ENCODE measurements at regions not wholly inside any gene's neighbourhood (a gene's known extent, or its start where the extent isn't known, plus 50 kb on each side); places are given as distances from the start of the nearest gene placed in this dataset.

DNA sequence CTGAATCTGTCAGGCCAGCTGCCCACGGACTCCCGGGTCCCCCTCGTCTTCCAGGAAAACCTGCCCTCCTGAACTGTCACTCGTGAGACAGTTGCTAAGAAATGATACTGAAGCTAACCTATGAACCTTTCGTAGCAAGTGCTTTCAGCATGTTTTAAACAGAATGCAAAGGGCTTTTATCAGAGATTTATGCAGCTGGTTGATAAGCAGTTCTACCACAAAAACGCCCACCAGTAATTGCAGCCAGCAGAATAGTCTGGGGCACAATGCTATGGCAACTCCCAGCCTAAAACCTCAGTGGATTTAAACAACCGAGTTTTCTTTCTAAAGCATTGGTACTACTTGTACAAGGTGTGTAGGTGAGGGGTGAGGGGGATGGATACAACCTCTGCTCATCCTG lies 97.5 kb downstream of the IRX2 start:
- no peaks in the 10 kb centered on the region for H3K27me3 ChIP-seq (ENCODE audit: insufficient read depth, low read depth)
- H3K4me1 ChIP-seq (ENCODE audit: low read depth, poor library complexity, severe bottlenecking) = no peaks in the 10 kb centered on the region
- H3K79me2 ChIP-seq (ENCODE audit: insufficient read depth, low read depth) = no peaks in the 10 kb centered on the region
- no peak overlapping the region for H3K4me3 ChIP-seq (IDR thresholded peaks at IDR 0.05; ENCODE audit: insufficient read depth, low read depth, low read length)
- no peaks in the 10 kb centered on the region for H3K36me3 ChIP-seq (ENCODE audit: insufficient read depth)
- H3K4me2 ChIP-seq = no peak overlapping the region
- TF ChIP-seq, protein P1, sequence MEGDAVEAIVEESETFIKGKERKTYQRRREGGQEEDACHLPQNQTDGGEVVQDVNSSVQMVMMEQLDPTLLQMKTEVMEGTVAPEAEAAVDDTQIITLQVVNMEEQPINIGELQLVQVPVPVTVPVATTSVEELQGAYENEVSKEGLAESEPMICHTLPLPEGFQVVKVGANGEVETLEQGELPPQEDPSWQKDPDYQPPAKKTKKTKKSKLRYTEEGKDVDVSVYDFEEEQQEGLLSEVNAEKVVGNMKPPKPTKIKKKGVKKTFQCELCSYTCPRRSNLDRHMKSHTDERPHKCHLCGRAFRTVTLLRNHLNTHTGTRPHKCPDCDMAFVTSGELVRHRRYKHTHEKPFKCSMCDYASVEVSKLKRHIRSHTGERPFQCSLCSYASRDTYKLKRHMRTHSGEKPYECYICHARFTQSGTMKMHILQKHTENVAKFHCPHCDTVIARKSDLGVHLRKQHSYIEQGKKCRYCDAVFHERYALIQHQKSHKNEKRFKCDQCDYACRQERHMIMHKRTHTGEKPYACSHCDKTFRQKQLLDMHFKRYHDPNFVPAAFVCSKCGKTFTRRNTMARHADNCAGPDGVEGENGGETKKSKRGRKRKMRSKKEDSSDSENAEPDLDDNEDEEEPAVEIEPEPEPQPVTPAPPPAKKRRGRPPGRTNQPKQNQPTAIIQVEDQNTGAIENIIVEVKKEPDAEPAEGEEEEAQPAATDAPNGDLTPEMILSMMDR (conservative IDR thresholded peaks at IDR 0.05; ENCODE audit: low read depth, low read length) = no peak
- no peak overlapping the region for H2AFZ ChIP-seq (ENCODE audit: low read depth)
- no peaks in the 10 kb centered on the region for H4K20me1 ChIP-seq (ENCODE audit: insufficient read depth)
- H3K9ac ChIP-seq = no peak overlapping the region
- no peak overlapping the region for H3K27ac ChIP-seq

DNA sequence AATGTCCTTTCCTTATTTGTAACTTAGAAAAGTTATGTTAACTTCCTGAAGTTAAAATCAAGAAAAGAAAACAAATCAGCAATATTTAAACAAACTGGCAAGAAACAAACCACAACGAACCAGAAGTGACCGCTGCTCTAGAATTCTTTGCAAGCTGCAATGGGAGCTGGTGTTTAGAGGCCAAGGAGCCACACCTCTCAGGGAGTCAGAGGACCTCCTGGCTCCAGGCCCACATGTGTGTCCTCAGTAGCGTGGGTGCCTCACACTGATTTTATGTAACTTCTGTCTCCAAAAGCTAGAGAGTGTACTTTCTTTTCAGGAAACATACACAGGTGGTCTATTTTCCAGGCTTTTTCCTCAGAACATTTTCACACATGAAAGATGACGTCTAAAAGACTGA lies 100.4 kb downstream of the IRX2 start:
- TF ChIP-seq, protein P1 (conservative IDR thresholded peaks at IDR 0.05; ENCODE audit: low read depth, low read length) = no peak
- no peak overlapping the region for H3K4me2 ChIP-seq

DNA sequence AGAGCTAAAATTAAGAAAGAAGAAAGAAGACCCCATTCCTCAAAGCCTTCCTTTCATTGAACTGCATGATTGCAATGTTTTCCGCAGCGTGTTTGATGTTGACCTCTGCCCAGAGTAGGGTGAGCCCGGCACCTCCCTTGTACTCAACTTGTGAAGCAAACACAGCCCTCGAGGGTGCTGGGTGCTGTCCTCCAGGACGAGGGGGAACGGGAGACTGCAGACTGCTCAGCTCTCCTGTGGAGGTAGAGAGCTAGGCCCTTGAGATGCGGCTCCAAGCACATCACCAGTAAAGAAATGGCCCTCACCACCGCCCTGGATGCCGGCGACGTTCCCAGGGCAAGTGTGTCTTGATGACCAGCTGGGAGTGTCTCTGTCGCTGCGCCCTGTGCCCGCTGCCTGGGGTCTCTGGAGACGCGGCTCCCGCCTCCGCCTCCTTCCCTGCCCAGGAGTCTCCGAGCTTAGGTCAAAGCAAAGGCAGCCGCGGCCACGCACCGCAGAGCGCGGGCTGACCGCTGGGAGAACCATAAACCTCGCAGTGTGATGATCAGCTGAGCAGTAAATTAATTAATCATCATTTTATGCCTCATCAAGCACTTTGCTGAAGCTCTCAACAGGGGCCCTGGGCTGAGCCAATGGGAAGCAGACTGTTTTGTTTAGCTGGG lies 108.7 kb downstream of the IRX2 start:
- Histone ChIP-seq H3K27me3 (ENCODE audit: insufficient read depth, low read depth) (no peaks in the 10 kb centered on the region), H3K4me1 (ENCODE audit: low read depth, poor library complexity, severe bottlenecking) (no peaks in the 10 kb centered on the region), H3K36me3 (ENCODE audit: insufficient read depth) (no peaks in the 10 kb centered on the region), H3K9ac (no peak overlapping the region), H3K4me3 (IDR thresholded peaks at IDR 0.05; ENCODE audit: insufficient read depth, low read depth, low read length) (no peak overlapping the region), H3K4me2 (no peak overlapping the region), H4K20me1 (ENCODE audit: insufficient read depth) (no peaks in the 10 kb centered on the region), H3K27ac (no peak overlapping the region), H3K79me2 (ENCODE audit: insufficient read depth, low read depth) (no peaks in the 10 kb centered on the region), H2AFZ (ENCODE audit: low read depth) (no peak overlapping the region)
- TF ChIP-seq, protein P1 (conservative IDR thresholded peaks at IDR 0.05; ENCODE audit: low read depth, low read length) = no peak

More for the DNA sequence above, 100.4 kb downstream of the IRX2 start:
- H3K9ac ChIP-seq = no peak overlapping the region
- H3K4me3 ChIP-seq (IDR thresholded peaks at IDR 0.05; ENCODE audit: insufficient read depth, low read depth, low read length) = no peak overlapping the region
- H3K27me3 ChIP-seq (ENCODE audit: insufficient read depth, low read depth) = no peaks in the 10 kb centered on the region
- H3K27ac ChIP-seq = no peak overlapping the region
- H3K4me1 ChIP-seq (ENCODE audit: low read depth, poor library complexity, severe bottlenecking) = no peaks in the 10 kb centered on the region
- H4K20me1 ChIP-seq (ENCODE audit: insufficient read depth) = no peaks in the 10 kb centered on the region
- H3K79me2 ChIP-seq (ENCODE audit: insufficient read depth, low read depth) = no peaks in the 10 kb centered on the region
- no peaks in the 10 kb centered on the region for H3K36me3 ChIP-seq (ENCODE audit: insufficient read depth)
- no peak overlapping the region for H2AFZ ChIP-seq (ENCODE audit: low read depth)

DNA sequence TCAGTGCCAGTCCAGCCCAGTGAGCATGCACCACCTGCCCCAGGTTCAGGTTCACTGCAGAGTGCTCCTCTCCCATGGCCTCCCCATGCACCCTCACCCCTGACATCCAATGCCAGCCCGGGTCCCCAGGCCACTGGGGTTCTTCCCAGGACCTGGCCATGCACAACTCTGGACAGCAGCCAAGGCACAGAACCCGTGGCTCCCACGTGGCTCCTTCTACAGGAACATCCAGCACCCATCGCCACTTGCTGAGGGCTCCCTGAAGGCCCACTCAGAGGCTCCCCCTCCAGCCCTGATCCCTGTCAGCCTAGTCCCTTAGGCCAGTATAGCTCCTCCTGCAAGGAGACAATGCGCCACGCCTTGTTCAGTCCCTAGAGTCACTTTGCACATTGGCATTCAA lies 110.8 kb downstream of the IRX2 start:
- Histone ChIP-seq H3K4me2 (no peak overlapping the region), H3K36me3 (ENCODE audit: insufficient read depth) (no peaks in the 10 kb centered on the region), H3K9ac (no peak overlapping the region), H3K4me1 (ENCODE audit: low read depth, poor library complexity, severe bottlenecking) (no peaks in the 10 kb centered on the region), H4K20me1 (ENCODE audit: insufficient read depth) (no peaks in the 10 kb centered on the region), H3K27ac (no peak overlapping the region), H3K27me3 (ENCODE audit: insufficient read depth, low read depth) (no peaks in the 10 kb centered on the region), H2AFZ (ENCODE audit: low read depth) (no peak overlapping the region), H3K79me2 (ENCODE audit: insufficient read depth, low read depth) (no peaks in the 10 kb centered on the region), H3K4me3 (IDR thresholded peaks at IDR 0.05; ENCODE audit: insufficient read depth, low read depth, low read length) (no peak overlapping the region)
- TF ChIP-seq, protein P1 (conservative IDR thresholded peaks at IDR 0.05; ENCODE audit: low read depth, low read length) = no peak

Data from KMS-11 (cell line).